OCI-M2 (cell line): ENCODE measurements at regions not wholly inside any gene's neighbourhood (a gene's known extent, or its start where the extent isn't known, plus 50 kb on each side); places are given as distances from the start of the nearest gene placed in this dataset.
"Not testable (repeated sequence)": the region's sequence is repeated elsewhere in the genome, so short reads cannot be mapped to it uniquely, and the experiment has no call there.

Source experiments
- DNase-seq: peaks from one replicate; lab custom pipeline; 2025; ENCODE audit not compliant: unreplicated experiment; lab: John Stamatoyannopoulos, UW

DNA sequence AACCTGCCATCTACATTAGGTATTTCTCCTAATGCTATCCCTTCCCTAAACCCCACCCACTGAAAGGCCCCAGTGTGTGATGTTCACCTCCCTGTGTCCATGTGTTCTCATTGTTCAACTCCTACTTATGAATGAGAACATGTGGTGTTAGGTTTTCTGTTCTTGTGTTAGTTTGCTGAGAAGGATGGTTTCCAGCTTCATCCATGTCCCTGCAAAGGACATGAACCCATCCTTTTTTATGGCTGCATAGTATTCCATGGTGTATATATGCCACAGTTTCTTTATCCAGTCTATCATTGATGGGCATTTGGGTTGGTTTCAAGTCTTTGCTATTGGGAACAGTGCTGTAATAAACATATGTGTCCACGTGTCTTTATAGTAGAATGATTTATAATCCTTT is 149.2 kb downstream of the PCDH7 start:
- DNase-seq: not testable (repeated sequence)

DNA sequence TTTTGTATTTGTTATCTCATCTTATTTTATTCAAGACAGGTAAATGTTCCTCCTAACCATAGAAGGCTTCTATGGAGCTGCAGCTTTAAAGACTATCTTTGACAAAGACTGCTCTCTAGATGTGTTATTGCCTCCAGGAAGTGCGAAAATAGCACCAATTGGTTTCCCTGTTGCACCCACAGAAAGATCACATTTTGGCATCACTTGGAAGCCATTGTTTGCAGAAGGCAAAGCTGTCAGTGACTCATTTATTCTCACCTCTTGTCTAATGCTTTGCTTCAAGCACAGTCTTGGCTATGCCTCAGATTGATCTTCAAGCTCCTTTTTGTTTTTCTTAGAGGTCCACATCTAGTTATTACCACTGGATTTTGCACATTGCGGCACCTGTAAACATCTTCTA is 150.3 kb downstream of the PCDH7 start:
- no peak for DNase-seq

DNA sequence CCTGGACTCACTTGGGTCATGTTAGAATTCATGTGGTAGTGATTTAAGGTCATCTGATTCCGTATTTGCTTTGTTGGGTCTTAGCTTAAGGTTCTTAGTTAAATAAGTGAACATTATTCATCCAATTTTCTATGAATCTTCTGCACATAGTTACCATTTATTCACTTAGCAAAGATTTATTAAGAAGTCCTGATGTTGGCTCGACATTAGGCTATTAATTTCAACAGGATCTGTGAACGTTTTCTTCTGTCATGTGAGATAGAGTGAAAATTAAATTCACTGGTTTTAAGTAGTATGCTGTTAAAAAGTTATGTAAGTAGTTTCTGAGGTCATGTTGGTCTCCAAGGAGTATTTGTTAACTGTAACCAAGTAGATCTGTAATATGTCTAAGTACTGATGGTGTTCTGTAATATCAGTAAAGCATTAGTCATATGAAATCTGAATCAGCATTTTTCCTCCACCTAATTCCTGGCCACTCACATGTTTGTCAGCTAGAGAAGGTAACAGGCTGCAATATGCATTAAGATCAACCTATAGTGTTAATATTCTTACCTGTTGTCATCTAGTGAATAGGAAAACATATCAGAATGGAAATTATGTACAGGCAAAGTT is 155.6 kb downstream of the PCDH7 start:
- no peak for DNase-seq

DNA sequence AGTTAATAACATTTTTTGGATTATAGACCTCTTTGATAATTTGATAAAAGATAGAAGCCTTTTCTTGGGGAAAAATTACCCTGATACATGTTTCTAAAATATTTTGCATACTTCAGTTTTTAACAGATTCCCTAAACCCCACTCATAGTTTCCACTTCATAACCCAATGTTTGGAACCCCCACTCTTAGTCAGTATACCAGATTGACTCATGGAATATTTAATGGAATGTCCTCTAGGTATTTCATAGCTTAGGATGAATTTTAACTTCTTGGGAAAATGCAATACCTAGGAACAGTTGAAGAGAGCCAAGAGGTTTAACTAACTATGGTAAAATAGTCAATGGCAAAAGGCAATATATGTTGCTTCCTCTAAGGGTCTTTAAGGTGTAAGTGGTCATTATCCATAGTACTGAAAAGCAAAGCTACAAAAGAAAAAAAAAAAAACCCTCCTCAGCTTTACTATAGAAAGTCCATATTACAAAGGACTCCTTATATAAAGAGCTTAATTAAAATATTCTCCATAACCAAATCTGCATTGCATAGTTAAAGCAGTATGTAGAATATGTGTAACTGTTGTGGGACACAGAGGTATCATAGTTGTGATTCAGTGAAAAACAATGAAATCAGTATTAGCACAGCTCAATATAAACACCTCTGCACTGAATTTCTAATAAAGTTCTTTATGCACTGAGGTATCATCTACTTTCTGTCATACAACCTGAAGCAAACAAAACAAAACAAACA is 159.9 kb downstream of the PCDH7 start:
- DNase-seq: no peak

DNA sequence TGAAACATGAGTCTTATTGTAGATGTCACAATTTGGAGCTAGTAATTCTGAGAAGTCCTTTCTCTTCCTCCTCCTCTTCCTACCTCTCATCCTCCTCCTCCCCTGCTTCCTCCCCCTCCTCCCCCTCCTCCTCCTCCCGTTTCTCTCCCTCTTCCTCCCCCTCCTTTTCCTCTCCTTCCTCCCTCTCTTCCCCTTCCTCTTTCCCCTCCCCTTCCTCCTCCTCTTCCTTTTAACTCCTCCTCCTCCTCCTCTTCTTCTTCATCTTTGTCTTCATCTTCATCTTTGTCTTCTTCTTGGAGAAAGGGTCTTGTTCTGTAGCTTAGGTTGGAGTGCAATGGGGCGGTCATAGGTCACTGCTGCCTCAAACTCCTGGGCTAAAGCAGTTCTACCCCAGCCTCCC is 161.8 kb downstream of the PCDH7 start:
- DNase-seq: no peak

DNA sequence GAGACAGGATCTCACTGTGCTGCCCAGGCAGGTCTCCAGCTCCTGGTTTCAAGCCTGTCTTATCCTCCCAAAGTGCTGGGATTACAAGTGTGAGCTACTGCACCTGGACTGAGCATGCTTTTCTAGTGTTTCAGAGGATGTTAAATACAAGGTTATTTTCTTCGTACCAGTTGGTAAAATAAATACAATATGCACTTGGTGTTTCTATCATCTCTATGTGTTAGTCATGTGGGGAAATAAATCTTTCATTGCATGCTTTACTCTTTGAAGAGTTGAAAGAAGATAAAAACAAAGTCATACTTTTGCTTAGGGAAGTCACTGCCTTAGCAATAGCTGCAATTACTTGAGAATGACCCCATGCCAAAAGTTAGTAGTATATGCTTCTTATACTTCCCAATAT is 162.3 kb downstream of the PCDH7 start:
- DNase-seq: no peak

DNA sequence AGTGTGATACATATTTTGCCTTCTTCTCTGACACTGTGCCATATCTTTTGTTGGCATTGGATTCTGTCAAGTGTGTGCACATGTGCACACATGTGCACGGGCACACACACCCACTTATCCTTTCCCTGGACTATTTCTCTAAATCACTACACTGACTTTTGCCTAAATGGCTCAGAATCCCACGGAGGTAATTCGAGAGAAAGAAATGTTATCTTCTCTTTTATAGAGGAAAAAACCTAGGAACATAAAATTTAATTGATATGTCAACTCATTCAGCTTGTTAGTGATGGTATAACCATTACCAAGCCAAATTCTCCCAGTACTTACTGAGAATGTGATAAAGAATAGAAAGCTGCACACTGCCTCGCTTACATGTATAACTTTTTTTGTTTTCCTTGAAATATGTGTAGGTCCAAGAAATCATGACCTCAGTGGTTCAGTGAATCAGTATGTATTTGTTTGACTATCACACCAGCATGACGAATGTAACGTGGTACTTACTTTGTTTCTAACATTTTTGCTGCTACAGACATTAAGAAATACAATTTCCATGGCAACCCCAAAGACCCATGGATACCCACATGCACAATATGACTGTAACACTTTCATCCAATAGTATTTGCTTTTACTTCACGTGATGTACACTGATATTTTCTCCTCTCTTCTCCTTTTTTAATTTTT is 163.0 kb downstream of the PCDH7 start:
- no peak for DNase-seq

DNA sequence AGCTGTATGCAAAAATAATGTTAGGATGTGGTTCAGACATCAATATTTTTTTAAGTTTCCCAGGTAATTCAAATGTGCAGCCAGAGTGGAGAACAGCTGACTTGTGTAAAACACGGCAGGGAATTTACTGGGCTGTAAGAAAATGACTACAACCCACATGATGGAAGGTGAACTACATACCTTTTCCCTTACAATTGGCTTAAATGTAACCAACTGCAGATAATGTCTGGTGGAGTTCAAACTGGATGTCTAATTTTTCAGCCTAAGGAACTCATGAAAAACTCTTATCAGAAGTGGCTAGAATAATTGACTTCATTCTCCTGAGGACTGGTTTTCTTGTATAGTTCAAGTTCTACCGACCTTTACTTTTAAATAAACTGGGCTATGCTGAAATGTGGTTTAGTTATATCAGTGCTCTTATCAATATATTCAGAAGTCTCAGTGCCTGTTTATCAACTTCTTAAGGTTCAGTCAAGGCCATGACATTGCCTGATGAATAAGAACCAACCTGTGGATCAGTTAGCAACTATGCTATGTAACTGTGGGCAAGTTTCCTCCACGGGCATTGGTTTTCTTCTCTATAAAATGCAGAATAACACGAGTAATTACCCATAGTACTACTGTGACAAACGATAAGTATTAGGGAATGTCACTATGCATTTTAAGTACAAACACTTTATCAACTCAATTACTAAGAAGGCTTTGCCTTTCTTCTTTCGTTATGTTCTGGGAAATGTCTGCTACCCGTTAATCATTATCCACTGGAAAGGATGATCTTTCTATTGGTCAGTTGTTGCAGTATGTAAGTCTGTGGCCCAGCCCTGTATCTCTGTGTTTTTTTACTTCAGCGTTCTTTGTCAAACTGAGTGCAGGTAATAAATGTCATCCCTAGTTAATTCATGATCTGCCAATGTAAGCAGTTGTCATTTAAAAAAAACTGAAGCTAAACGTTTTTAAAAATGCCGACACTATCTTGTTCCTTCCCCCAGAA is 181.6 kb downstream of the PCDH7 start:
- no peak for DNase-seq

DNA sequence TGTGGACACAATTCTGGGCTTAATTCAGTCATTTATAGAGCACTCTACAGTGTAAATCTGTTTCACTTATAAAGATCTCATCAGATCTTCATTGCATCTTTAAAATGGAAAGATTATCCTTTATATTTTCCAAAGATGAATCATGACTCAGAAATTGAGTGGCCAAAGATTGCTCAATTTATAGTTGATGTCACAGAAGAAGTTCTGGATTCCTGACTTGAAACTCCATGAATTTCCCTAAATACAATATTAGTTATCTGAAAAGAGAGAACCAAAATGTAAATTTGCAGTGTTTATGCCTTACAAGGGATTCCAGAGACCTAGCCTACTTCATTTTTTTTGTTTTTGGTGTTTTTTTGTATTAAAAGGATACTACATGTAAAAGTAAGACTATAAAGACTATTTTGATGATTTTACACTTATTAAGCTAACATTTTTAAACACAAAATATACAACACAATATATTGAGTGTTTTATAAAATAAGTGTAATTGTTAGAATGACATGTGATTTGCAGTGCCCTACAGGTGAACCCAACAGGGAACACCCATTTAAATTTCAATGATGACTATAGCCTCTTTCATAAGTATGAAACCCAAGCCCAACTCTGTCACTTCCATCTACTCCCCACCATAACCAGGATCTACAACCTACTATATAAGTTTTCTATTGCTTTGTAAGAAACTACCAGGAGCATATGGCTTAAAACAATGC is 183.5 kb downstream of the PCDH7 start:
- DNase-seq: no peak

DNA sequence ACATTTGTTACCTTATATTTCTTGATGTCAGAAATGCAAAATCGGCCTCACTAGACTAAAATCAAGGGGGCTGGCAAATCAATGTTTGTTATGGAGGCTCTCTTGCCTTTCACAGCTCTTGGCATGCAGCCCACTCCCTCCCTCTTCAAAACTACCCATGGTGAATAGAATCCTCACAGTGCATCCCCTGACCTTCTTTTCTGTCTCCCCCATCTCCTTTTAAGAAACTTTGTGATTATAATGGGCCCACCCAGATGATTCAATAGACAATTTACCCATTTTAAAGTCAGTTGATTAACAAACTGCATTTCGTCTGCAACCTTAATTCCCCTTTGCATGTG is 184.0 kb downstream of the PCDH7 start:
- DNase-seq: no peak

DNA sequence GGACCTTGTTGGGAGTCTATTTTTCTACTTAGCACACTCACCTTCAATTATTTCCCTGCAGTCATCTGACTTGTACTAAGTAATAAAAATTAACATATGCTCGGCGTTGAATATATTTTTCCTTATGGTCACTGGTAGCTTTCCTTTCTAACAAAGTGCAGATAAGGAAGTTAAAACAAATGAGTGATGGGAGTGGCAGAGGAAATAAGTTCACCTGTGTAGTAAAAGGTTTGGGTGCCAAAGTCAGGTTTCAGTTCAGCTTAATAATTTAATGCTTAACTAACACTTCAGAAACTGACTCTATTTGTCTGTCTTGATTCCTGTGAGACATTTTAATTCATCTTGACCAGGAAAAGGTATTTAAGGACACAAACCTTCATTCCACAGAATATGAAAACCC is 184.4 kb downstream of the PCDH7 start:
- no peak for DNase-seq

DNA sequence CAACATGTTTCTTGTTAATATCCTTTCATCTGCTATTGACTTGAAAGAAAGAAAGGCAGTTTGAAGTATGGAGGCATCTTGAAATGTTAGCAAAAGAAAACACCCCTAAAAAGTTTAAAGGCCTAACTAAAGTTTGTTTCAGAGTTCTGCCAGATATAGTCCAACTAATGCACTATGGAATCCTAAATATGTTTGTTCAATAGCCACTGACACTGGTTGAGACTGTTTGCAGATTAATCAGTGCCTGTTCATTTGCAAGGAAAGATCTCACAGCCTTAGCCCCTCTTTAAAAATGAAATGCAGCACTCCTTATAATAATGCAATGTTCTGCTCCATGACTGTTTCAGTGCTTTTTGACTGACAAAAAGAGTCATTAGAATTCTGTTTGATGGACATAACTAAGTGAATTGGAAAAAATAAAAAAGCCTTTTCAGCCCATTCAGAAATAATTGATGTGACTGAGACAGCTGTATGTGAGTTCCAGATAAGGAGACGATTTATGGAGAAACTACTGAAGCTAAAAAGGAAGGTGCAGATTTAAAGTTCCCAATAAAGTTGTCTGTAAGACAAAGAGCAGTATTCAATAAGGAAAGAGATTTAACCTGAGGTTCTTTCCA is 192.0 kb downstream of the PCDH7 start:
- DNase-seq: no peak

DNA sequence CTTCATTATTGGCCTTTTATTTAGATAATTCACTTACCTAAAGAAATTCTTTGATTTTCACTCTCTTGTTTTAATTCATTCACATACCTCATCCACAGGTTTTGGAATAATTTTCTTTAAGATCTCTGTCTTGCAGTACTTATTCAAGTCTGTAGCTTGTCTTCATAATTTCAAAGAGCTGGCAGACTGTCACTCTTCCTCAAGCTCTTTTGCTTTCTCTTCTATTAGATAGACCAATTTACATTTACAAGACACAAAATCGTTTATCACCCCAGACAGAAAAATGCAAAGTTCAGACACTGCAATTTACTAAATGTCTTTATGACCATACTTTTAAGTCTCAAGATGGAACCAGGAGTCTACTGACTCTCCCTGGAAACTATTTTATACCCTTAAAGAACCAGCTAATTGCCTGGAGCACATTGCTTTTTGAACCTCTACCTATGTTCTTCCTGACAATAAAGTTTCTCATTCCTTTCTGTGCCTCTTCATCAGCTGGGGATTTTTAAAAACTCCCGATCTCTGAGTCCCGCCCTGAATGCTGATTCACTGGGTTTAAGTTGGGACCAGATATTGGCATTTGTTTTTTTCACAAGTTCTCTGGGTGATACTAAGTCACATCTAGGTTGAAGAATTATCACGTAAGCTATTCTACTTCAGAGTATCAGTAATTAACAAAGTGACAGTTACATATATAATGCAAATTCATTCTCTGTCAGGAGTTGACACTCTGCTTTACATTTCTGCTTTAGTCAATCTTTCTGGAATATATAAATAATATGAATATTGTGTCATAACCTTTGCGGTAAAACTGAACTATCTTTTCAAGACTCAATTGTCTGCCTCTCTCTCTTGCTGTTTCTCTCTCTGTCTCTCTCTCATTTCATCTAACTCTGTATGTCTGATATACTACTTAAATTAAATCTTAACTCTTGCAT is 196.4 kb downstream of the PCDH7 start:
- DNase-seq: no peak

DNA sequence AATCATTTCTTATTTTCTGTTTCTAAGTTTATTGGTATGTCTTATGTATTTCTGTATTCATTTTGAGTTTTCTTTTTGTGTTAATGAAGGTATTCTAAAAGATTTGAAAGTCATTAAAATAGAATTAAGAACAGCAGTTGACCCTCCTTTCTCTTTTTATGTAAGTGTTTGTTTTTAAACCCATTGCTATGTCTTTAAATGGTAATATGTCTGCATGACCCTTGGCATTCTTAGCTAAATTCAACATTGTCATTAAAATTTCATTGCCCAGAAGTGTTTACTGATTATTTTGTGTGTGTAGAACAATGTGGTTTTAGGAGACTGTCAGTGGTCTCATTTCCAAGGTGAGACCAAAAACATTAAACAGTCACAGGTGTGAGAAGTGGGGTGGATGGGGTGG is 197.8 kb downstream of the PCDH7 start:
- no peak for DNase-seq

DNA sequence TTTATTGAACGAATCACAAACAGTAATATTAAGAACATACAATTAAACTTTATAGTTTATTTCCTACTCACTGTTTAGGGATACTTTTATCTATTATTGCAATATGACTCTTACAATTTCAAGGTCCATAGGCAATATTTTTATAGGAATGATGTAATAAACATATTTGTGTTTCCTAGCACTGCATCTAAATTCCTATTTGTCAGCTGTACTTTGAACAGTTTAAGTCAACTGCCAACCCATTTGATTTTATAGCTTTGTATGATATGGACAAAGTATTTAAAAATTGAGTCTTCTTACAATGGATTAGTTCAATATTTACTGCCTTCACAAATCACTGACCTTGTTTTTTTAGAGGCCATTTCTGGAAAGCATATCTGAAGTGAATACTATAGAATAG is 199.3 kb downstream of the PCDH7 start:
- no peak for DNase-seq

DNA sequence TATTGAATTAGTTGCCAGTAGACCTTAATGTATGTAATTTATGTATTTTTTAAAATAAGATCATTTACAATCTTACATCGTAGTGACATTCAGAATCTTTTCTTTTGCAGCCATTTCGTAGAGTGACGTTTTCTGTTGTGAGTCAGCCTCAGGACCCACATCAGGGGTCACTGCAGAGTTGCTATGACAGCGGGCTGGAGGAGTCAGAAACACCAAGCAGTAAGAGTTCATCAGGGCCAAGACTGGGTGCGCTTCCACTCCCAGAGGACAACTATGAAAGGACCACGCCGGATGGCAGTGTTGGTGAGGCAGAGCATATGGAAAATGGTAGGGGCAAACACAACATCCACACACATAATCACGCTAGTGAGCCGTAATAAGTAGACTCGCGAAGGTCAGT is 199.9 kb downstream of the PCDH7 start:
- no peak for DNase-seq

DNA sequence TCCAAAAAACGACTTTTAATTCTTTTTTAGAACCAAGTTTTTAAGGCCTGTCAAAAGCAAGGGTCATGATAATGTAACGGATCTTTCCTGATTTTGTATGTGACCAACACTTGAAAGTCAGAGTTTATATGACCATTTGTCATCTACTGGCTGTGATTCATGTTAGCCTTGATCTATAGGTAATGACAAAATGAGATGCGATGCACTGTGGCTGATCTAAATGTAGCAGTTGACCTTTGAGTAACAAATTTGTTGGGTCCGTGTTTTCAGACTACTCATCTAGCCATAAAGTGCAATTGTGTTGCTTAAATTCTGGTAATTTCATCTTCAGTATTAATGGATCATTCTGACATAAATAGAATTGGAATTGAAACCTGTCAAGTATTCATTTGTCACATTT is 202.5 kb downstream of the PCDH7 start:
- no peak for DNase-seq

DNA sequence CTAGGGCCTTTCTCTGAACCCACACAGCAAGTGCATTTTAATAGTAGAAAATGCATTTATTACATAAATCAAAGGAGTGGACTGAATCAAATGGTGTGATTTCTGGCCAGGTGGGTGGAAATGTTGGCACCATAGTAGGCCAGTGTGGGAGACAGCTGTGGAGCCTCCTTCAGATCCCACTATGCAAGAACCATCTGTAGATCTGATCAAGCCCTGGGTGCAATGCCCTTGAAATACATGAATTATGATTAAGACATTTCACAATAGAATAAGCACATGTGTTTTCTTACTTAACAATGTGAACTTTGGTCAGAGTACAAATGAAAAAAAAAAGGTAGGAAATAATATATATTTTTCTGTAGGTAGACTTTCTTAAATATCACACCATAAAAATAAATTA is 204.3 kb downstream of the PCDH7 start:
- no peak for DNase-seq

DNA sequence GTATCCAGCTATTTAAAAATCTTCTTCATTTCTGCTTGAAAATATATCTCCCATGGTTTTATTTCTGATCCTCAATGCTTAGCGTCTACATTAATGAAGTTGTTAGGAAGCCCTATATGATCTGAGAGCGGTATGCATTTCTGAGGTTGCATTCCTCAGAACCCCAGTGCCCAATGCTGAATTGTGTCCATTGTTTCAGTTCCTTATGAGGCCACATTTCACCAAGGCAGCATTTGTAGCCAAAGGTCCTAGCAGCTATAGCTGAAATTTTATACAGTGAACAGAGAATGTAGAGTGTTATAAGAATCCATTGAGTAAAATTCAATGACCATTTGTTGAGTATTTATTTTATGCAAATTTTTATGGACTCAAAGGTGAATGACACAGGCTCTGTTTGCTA is 209.5 kb downstream of the PCDH7 start:
- DNase-seq: no peak
